CD1c-positive myeloid dendritic cell (primary cell): ENCODE measurements at regions not wholly inside any gene's neighbourhood (a gene's known extent, or its start where the extent isn't known, plus 50 kb on each side); places are given as distances from the start of the nearest gene placed in this dataset.
"Not testable (repeated sequence)": the region's sequence is repeated elsewhere in the genome, so short reads cannot be mapped to it uniquely, and the experiment has no call there.

Experiments used
- DNase-seq: peaks from one replicate; pipeline ENCODE4 v3.0.0-alpha.2; 2016; ENCODE audit errors: extremely low spot score

DNA sequence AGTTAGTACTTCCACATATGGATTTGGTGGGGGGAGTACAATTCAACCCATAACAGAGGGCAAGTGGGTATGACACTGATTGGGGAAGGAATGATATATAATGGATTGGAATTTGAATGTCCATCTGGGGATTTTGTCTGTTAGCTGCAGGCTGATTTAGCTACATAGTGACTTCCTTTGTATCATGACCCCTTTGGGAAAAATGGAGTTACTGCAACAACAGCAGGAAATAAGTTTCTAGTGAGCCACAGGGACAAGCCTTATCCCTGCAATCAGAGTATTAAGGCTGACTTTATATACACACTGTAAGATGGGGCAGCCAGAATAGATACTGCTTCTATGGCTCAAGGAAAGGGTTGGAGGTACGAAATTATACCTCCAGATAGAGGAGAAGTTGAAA lies 404.4 kb upstream of the MEIS1 start:
- no peak for DNase-seq

DNA sequence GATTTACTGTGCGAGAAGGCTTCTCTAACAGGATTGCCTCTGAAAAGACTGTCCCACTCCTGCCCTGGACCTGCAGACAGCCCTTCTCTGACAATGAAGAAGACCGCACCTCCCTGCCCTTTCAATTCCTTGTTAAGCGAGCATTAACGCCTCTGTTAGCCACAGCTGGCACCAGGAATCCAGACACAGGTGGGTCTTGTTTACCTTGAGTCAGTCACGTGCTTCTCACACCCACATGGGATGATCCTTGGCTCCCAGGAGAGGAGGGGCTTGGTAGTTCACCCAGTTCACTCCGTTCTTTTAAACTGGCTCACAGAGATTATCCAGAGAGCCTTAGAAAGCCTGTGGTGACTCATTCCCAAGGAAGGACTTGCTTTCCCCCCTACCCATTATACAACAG lies 410.5 kb upstream of the MEIS1 start:
- DNase-seq, result no peak

- no peak for DNase-seq
Measured at GRCh38 chr2:66021296-66021695, 413.6 kb upstream of the MEIS1 start.

DNA sequence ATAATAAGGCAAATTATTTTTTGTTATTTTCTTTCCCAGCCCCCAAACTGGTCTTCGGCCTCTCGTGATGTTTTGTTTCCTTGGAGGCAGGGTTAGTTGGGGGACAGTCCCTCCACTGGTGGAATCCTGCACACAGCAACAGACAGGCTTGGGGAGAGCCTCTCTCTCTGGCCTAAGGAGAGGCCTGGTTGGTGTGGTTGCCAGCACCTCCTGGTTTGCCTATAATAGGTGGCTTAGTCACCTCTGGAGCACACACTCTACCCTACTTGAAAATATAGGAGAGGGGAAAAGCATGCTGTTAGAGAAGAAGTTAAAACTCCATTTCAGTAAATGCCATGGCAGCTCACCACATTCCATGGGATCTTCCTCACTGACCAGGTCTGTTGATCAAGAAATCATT lies 417.2 kb upstream of the MEIS1 start:
- DNase-seq, result no peak

DNA sequence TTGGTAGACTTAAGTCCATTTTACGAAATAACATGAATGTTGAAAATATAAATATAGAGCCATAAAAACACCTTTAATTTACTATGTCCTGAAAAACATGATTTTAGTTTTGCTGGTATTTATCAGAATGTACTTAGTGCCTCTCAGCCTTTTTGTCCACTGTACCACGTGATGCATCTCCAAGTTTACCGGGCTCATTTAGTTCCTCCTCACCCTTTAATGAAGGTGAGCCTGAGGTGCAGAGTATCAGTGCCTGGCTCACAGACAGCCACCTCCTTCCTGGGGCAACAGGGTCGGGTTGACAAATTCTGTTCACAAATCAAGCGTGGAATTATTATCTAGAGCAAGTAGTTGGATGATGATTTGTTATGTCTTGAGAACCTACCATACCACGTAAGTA lies 420.5 kb upstream of the MEIS1 start:
- DNase-seq, result no peak

- DNase-seq, result no peak
Measured at GRCh38 chr2:66013456-66013855, 421.5 kb upstream of the MEIS1 start.

DNA sequence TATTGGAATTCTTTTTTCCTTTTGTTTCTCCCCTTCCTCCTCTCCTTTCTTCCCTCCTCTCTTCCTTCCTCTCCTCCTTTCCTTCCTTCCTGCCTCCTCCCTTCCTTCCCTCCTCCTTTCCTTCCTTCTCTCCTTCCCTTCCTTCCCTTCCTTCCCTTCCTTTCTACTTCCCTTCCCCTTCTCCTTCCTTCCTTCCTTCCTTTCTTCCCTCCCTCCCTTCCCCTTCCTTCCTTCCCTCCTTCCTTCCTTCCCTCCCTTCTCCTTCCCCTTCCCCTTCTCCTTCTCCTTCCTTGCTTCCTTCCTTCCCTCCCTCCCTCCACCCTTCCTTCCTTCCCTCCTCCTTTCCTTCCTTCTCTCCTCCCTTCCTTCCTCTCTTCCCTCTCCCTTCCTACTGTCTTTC lies 431.0 kb upstream of the MEIS1 start:
- DNase-seq, result no peak

- DNase-seq, result no peak
Measured at GRCh38 chr2:66001538-66001937, 433.4 kb upstream of the MEIS1 start.

GRCh38 chr2:66000901-66001300 lies 434.0 kb upstream of the MEIS1 start:
- no peak for DNase-seq

GRCh38 chr2:65999796-66000195 lies 435.1 kb upstream of the MEIS1 start:
- DNase-seq, result no peak

GRCh38 chr2:65999103-65999502 lies 435.8 kb upstream of the MEIS1 start:
- no peak for DNase-seq

DNA sequence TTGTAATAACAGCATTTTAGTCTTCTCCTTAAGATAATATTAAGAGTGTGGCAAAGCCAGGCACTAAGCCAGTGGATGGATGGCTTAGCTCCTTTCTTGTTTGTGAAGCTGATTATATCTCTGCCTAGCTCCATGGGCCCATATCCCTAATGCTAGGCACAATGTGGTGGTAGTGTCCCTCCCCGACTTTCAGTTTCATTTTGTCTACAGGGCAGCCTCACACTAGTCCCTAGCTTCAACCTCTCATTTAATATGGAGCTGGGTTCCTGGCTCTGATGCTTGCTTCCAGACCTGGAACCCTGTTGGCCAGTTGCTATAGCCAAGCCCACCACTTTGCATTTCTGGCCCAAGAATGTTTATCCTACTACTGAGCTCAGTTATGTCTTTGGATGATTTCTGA lies 437.0 kb upstream of the MEIS1 start:
- DNase-seq, result no peak

DNA sequence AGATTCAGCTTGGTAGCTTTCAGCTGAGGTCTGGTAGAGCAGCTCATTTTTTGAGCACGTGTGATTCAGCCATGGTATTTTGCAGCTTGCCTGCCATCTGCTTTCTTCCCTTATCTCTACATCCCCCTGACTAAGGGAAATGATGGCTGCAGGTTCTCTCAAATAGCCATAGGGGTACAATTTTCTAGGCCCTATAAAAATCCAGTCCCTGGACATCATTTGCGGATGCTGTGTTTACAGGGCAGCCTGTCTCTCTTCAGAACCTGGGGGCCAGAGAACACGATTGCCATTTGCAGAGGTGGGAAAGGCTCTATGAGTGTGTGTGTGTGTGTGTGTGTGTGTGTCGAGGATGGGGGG lies 442.7 kb upstream of the MEIS1 start:
- no peak for DNase-seq

GRCh38 chr2:65991381-65992197 lies 443.3 kb upstream of the MEIS1 start:
- DNase-seq, result no peak

- DNase-seq, result no peak
Measured at GRCh38 chr2:65985986-65986385, 448.9 kb upstream of the MEIS1 start.

DNA sequence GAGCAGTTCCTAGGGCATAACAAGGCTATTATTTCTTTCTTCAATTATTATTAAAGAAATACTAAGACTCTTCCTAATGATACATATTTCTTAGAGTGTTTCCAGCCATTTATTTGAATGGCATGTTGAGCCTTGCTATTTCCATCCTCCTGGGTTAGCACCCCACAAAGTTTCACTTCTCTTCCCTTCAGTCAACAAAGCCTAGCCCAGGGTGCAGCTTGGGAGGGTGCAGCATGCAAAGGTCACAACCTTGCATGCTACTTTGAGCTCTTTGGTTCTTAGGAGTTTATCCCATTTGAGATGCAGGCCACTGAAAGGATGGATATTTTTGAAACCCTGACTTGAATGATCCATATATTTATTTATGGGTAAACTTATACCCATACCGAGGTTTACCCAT lies 454.4 kb upstream of the MEIS1 start:
- no peak for DNase-seq

- DNase-seq, result no peak
Measured at GRCh38 chr2:65979446-65979845, 455.5 kb upstream of the MEIS1 start.

DNA sequence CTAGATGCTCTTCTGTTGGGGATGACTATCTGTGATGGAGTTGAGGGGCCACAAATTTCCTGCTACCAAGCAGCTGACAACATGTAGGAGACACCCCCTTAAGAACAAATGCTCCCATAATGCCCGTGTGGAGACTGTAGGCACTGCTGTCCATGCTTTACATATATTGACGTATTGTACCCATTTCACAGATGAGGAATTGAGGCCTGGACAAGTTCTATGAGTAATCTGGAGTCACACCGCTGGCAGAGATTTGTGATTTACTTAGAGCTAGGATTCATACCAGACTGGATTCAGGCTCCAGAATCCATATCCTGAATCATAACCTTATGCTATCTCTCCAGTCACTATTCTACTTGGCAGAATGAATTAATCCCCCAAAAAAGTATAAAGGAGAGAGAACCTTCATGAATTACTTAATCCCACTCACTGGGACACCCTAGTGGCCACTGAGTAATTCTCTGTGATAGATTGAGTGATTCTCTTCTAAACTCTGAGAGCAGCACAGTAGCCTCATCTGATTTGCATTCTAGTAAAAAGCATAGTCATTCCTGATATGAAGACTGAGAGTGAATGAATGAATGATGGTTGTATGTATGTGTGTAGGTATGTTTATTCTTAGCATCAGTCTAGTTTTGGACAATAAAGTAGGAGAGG lies 460.7 kb upstream of the MEIS1 start:
- DNase-seq, result no peak

- DNase-seq, result no peak
Measured at GRCh38 chr2:65969161-65969560, 465.8 kb upstream of the MEIS1 start.

DNA sequence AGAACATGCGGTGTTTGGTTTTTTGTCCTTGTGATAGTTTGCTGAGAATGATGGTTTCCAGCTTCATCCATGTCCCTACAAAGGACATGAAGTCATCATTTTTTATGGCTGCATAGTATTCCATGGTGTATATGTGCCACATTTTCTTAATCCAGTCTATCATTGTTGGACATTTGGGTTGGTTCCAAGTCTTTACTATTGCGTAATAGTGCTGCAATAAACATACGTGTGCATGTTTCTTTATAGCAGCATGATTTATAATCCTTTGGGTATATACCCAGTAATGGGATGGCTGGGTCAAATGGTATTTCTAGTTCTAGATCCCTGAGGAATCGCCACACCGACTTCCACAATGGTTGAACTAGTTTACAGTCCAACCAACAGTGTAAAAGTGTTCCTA lies 471.6 kb upstream of the MEIS1 start:
- not testable (repeated sequence) for DNase-seq

GRCh38 chr2:65960953-65961352 lies 474.0 kb upstream of the MEIS1 start:
- no peak for DNase-seq

- DNase-seq, result no peak
Measured at GRCh38 chr2:65957886-65958285, 477.0 kb upstream of the MEIS1 start.

DNA sequence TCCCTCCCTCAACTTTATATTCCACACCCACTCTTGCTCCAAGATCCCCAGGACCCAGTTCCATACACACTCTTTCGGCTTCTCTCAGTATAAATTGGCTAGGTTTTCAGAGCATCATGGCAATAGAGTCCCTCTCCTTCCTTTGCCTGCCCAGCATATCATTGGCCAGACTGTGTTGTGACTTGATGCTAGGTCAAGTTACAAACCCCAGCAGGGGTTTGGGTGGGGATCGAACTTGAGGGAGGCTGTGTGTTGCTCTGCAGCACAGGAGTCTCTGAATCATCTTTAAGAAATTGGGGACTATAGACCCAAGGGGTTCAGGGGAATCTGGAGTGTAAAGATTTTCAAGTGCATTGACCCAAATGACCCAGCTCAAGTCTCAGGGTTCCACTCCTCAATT lies 477.5 kb upstream of the MEIS1 start:
- DNase-seq, result no peak

GRCh38 chr2:65955259-65955658 lies 479.7 kb upstream of the MEIS1 start:
- no peak for DNase-seq
